ENCODE measurements at regions not wholly inside any gene's neighbourhood (a gene's known extent, or its start where the extent isn't known, plus 50 kb on each side); places are given as distances from the start of the nearest gene placed in this dataset.

- intact Hi-C loops (cut with micrococcal nuclease; ENCODE audit: unreplicated experiment) (no loop called here), in situ Hi-C loops (cut with MboI) (no loop called here)
- no peak overlapping the region for H3K9ac ChIP-seq (ENCODE audit: control insufficient read depth, insufficient read depth, low read length)
- no peak overlapping the region for H3K4me2 ChIP-seq (ENCODE audit: control insufficient read depth, insufficient read depth)
- DNase-seq (ENCODE audit: low read depth, low spot score) (no peak), ATAC-seq (no peak), FAIRE-seq (no peak)
- no peaks in the 10 kb centered on the region for H3K4me1 ChIP-seq (ENCODE audit: control insufficient read depth, insufficient read depth, low read length)
- H3K27ac ChIP-seq (ENCODE audit: control insufficient read depth, insufficient read depth): no peak overlapping the region
- BruUV-seq (replicated peaks): no TSS peak
- H3K4me3 ChIP-seq: no peak overlapping the region
- SMC1A ChIA-PET (ENCODE audit: uncharacterized antibody, unreplicated experiment): interaction anchor here (0.6 to 1.2 kb wide), 2 partner anchors 12 to 56 kb away, joined by 3 read pairs; no protein-coding TSS in a partner anchor
- no peaks in the 10 kb centered on the region for H3K79me2 ChIP-seq (ENCODE audit: control insufficient read depth, insufficient read depth, low read length)
- no peak overlapping the region for H2AFZ ChIP-seq (ENCODE audit: control insufficient read depth, low read depth, low read length)
- no peaks in the 10 kb centered on the region for H3K9me3 ChIP-seq (replicated peaks; ENCODE audit: control insufficient read depth, insufficient read depth, low read length)
- TF ChIP-seq BRCA1 (IDR thresholded peaks at IDR 0.05; ENCODE audit: low read depth, low read length): no peak
- TF ChIP-seq STAT1 (conservative IDR thresholded peaks at IDR 0.05): no peak
- no peak for TF ChIP-seq FOXK2 (IDR thresholded peaks at IDR 0.05)
- TF ChIP-seq RFX5 (IDR thresholded peaks at IDR 0.05; ENCODE audit: low read depth, low read length): no peak
- TF ChIP-seq CREB1 (IDR thresholded peaks at IDR 0.05; ENCODE audit: low read depth): no peak
- no peak for TF ChIP-seq SREBF1 (IDR thresholded peaks at IDR 0.05; ENCODE audit: low read length)
- TF ChIP-seq MEF2A (IDR thresholded peaks at IDR 0.05; ENCODE audit: insufficient read depth, low read depth, low read length): no peak
- no peak for TF ChIP-seq NKRF (conservative IDR thresholded peaks at IDR 0.05)
- no peak for TF ChIP-seq YY1 (IDR thresholded peaks at IDR 0.05; ENCODE audit: low read depth, low read length)
- POLR2A ChIA-PET: interaction anchor here (0.6 kb wide), 1 partner anchor 10 kb away, joined by 3 read pairs; no protein-coding TSS in a partner anchor
- H3K27me3 ChIP-seq (replicated peaks in 1 of 2; ENCODE audit: control insufficient read depth in 2 of 2, insufficient read depth in 2 of 2, low read length in 1 of 2): no peaks in the 10 kb centered on the region
- CTCF ChIA-PET: no interaction called here
- no peaks in the 10 kb centered on the region for H4K20me1 ChIP-seq (ENCODE audit: control insufficient read depth, insufficient read depth)
- RAD21 ChIA-PET (ENCODE audit: unreplicated experiment): no interaction called here
- no peaks in the 10 kb centered on the region for H3K36me3 ChIP-seq (ENCODE audit: control insufficient read depth in 2 of 2, insufficient read depth in 2 of 2, low read length in 1 of 2)
Observed at GRCh38 chr4:160034501-160034900, 931.6 kb downstream of the RAPGEF2 start.
